ENCODE measurements at regions not wholly inside any gene's neighbourhood (a gene's known extent, or its start where the extent isn't known, plus 50 kb on each side); places are given as distances from the start of the nearest gene placed in this dataset.

DNA sequence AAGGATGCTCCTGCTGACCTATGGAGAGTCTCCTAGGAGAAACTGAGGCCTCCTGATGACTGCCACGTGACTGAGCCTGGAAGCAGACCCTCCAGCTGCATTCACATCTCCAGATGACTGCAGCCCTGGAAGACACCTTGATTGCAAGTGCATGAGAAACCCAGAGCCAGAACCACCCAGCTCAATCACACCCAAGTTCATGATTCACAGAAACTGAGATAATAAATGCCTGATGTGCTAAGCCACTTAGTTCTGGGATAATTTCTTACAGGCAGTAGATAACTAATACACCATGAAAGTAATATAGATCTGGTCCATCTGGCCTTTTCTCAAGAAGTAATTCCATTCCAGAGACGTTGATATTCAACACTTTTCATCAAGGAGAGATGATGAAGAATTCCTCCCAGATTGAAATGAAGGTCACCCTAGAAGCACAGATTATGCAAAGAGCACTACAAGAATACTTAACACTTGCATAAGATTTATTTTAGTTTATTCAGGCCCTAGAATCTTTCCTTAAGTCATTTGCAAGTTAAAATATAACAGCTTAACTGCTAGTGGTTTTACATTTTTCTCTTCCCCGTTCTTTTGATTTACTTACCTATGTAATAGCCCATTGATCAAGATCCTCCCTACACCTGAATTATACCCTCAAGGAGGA, 208.2 kb upstream of the INHBA start:
- no peak for DNase-seq (ENCODE audit: low spot score)

DNA sequence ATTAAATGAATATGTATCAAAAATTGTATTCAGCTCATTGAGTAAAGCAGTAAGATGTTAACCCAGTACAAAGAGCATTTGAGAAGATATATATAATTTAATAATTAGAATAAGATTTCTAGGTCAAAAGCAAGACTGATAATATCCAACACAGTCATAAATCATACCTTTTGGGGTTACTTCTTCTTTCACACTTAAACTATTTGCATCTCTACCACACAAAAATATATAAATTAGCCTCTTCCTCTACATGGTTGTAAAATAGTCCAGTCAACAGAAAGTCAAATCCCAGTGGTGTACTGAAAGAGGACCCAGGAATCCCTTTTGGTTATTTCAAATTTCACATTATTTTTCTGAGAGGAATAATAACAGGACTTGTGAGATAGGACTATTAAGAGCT, 204.6 kb upstream of the INHBA start:
- no peak for DNase-seq (ENCODE audit: low spot score)

DNA sequence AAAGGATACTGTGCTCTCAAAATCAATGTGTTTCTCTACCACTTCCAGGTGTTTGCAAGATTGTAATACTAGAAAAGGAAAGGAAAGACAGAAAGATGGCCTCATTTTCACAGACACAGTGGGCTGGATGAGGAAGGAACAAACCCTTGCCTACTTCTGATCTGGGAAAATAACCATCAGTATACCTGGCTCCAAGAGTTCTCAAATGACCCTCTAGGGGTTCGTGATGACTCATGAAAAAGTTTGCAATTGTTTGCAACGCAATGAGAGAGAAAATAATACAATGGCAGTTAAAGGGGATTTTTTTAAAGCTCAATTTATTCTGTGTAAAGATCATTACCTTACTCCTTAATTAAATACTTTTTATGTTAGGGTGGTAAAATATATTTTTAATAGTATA, 197.6 kb upstream of the INHBA start:
- no peak for DNase-seq (ENCODE audit: low spot score)

DNA sequence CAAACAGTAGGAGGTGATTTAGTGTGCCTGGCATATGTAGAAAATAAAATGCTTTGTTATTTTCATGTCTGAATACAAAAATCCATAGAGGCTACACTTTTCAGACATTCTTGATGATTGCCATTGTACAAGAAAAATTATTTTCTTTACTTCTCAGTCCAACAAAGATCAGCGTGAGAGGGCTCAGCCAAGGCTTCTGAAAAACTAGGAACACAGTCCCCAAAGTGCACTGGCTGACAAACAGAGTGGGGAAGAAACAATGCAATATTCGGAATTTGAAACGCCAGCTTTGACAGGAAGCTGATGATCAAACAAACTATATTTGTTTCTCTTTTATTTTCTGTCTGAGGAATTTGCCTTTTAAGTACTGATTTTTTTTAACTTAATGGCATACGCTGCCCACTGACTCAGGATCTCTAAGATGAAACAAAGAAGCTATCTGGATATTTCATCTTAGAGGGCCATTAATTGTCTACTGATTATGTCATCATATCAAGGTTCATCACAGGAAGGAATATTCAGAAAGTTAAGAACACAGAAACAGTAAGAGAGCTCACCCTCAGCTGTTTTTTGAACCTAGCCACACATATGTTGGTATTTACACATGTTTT, 197.0 kb upstream of the INHBA start:
- DNase-seq (ENCODE audit: low spot score) = no peak

DNA sequence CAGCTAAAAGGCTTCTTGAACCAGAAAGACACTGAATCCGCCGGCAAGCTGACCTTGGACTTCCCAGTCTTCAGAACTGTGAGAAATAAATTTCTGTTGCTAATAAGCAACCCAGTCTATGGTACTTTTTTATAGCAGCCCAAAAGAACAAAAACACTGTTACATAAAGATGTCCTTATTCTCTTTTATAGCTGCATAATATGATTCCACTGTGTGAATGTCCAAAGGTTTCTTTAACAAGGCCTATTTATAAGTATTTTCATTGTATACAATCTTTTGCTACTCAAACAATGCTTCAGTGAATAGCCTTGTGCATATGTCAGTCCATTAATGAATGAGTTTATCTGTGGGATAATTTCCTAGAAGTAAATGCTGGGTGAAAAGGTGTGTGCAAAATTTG, 190.8 kb upstream of the INHBA start:
- DNase-seq (ENCODE audit: low spot score) = no peak

DNA sequence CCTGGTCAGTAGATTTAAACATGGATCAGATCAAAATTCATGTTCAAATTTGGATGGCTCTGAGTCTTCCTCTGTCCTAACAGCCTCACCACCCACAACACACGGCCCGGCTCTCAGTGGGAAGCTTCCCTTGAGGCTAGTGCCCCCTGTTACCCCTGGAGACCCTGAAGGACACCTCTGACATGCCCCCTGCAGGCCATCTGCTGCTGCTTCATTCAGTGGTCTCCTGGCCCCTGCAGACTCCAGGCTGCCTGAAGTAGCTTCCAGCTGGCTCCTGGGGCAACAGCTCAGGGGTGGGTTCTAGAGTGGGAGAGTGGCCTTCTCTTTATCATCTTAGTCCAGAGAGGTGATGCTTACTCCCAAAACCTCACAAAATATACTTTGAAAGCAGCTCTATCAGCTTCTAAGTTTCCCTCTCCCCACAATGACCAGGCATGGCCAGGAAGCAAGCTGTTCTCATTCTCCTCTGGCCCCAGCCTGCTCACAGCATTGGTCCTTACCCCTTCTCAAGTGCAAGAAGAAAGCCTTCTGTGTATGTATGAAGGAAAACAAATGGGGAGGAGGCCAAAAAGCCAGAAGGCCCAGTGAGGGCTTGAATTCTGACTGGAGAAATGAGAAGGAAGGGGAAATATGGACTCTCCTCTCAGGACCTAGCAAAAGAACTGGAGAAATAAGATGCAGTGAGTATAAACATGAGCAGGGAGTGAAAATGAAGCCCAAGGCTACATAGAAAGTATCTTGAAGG, 189.6 kb upstream of the INHBA start:
- DNase-seq (ENCODE audit: low spot score) = no peak

DNA sequence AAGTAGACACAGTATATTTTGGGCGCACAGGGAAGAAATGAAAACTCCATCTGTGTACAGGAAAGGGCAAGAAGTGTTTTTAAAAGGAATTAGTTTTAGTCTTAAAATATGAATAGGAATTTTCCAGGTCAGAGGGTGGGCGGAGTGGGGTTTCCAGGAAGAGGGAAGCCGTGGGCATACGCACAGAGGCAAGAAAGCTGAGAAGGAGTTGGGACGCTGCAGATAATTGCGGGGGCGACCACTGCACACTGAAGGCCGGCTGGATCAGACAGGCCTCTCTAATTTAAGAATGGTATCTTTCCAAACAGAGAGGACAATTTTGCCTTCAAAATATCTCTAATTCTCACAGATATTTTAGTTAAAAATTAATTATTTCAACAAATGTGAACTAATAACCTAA, 189.1 kb upstream of the INHBA start:
- DNase-seq (ENCODE audit: low spot score) = no peak

DNA sequence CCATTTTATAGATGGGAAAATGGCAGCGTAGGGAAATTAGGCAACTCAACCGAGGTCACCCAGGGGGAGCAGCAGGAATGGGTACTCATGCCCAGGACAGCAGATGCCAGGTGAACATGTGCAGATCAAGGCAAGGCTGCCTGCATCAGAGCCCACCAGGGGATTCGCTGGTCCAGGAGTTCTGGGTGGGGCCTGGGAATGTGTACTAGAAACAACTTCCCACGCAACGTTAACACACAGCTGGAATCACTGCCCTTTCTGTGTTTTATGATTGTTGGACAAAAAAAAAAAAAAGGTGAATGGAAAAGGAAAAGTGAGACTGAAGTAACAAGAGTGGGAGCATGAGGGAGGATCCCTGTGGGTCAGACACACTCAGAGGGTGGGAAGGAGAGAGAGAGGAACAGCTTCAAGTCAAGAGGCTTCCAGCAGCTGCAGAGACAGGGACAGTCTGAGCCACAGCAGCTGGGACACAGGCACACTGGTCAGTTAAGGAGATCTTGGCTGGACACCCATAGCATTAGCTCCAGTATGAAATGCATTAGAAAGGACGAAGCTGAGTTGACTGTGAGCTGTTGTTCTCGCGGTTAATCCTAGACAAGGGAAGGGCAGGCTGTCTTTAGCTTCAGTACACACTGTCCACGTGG, 187.9 kb upstream of the INHBA start:
- no peak for DNase-seq (ENCODE audit: low spot score)

DNA sequence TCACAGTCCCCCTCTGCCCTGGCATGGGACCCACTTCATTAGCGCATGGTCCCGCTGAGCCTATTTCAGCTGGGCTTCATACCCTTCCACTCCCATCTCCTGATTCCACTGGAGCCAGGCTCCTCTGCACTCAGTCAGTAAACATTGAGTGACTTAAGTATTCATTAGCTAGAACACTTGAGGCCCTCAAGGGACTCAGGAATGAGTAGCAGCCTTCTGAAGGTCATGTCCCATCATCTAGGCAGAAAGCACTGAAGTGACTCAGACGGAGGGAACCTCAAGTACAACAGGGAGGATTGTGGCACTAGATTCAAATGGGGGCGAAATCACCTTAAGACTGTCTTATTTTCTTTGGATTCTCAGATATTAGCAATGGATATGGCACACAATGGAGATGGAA, 186.6 kb upstream of the INHBA start:
- no peak for DNase-seq (ENCODE audit: low spot score)

DNA sequence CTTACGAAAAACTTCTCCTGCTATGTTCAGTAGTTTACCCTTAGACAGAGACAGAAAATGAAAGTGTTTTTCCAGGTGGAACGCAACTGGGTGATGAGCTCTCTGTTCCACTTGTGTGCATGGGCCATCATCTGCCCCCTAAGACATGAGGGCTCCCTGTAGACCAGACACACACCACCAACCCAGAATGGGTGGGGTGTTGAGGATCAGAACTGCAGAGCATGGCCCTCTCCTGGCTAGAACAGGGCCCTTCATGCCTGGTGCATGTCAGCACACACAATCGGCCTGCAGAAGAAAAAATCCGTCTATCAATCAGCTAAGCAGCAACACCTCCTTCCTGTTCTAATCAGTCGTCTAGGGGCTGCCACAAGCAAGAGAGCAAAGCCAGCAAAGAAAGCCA, 186.2 kb upstream of the INHBA start:
- no peak for DNase-seq (ENCODE audit: low spot score)

DNA sequence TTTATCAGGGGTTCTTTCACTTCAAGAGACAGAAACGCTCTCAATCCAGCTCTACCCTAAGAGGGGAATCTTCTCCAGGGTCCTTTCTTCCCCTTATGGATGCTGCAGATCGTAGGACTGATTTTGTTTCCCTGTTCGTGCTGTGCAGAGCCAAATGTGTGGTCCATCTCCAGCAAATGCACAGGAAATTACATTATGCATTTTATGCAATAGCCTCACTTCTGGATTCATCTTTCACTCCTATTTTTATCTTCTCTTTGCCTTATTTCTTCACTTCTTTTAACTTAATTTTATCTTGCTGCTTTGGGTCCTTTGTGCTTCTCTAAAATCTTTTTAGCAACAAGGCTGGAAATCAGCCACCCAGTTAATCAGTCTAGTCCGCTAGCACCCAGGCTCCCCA, 184.5 kb upstream of the INHBA start:
- DNase-seq (ENCODE audit: low spot score) = no peak

DNA sequence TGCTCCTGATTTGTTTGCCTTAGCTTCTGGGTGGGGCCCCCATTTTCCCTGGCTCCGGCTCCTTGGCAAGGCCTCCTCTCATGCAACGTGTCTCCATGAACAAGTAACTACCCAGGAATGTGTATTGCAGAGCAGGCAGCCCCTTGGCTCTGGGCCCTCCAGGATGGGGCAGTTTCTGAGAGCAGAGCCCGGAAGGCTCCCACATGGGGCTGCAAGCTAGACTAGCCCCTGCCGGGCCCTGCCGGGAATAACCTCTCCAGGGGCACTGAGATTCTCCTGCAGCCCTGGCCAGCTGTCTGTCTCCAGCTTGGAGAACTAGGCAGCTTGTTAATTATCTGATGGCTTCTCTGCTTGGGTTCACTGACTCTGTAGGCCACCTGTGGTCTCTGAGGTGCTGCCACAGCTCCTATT, 184.0 kb upstream of the INHBA start:
- peak; percentile 87 for DNase-seq (ENCODE audit: low spot score)

DNA sequence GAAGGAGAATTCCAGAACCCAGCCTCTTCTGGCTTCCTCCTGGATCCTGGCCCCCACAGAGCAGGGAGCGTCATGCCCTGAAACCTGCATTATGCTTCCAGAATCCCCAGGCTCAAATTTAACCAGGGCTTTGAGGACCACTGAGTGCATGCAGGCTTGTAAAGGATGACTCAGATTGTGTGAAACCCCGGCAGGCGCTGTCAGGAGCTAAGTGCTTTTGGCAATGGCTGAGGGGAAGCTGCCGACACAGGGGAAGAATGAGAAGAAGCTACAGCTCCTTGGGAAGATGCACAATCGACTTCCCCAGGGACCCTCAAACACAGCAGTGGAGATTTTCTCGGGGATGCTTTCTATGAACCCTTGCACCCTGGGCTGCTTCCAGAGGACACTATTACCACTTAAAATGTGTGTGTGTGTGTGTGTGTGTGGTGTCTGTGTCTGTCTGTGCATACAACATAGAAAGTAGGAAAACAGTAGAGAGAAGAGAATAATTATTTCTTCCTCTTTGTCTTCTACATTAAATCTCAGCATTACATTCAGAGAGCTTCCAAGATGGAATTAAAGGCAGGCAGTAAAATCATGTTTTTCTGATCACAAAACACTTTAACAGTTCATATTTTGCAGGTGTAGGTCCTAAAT, 183.5 kb upstream of the INHBA start:
- DNase-seq (ENCODE audit: low spot score) = peak; percentile 84

DNA sequence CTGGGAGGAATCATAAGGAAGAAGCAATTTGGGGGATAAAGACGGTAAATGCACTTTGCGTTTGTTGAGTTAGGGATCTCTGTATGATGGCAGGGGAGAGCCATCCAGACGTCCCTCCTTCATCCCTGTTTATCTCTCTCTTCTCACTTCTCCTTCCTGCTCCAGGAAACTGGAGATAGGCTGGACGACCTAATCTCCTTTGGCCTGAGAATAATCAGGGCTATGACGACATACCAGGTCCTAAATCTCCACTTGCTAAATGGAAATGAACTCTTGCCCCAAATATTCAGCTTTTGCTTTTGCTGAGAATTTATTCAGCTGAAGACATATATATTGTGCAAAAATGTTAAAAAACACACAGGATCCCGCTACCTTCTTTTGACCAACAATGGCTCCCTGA, 182.9 kb upstream of the INHBA start:
- DNase-seq (ENCODE audit: low spot score) = no peak

DNA sequence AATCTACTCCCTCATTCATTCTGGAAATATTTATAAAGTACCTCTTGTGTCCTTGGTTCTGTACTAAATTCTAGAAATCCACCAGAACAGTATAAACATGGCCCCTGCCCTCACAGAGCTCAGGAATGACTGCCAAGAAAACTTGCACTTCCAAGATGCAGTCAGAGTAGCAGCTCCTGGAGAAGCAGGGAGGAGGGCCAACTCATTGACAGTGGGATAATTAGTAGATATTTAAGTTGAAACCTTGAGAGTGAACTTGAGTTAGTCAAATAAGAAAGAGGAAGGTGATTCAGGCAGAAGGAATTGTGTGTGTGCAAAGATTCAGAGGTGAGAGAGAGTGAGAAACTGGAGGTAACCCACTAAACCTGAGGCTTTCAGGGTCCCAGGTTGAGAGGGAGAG, 182.2 kb upstream of the INHBA start:
- DNase-seq (ENCODE audit: low spot score) = peak; percentile 53

DNA sequence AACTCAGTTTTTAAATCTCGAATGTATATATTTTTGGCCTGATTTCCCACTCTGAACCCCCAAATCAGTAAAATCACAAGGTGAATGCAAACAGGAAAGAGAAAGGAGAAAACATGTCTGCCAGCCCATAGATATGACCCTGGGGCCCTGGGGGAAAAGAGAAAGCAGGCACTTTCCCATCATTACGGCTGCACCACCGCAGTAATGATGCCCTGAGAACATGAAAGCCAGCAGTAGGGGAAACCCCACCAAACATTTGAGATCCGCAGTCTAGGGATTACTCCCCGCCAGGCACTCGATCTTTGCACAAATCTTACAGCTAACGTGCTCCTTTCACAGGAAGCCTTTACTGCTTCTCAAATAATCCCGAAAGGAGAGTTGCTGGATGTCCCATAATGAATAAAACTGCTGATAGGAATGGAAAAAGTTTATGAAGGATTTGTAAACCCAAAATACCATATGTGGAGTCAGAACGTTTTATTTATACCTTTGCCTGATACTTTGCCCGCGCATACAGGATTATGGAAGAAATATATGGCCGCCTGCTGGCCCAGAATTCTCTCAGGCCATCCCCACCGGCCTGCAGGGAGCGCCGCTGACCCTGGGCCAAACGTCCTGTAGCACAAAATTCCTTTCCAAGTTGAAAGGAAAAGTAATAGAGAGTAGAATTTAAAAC, 180.0 kb upstream of the INHBA start:
- no peak for DNase-seq (ENCODE audit: low spot score)

DNA sequence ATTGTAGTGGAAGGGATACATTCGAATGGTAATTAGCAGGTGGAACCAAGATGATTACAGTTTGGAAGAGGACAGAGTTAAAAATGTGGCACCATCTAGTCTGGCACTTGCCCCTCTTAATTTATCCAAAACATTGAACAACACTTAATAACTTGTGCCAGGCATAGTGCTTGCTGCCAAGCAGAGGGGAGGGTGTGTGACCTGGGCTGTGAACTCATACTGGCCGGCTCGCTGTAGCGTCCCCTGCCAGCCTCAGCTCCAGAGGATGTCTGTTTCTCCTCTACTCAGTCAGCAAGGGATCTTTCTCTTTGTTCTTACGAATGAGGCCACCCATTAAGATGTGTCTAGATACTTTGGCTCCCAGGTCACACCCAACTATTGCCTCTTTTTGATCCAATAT, 179.4 kb upstream of the INHBA start:
- no peak for DNase-seq (ENCODE audit: low spot score)

DNA sequence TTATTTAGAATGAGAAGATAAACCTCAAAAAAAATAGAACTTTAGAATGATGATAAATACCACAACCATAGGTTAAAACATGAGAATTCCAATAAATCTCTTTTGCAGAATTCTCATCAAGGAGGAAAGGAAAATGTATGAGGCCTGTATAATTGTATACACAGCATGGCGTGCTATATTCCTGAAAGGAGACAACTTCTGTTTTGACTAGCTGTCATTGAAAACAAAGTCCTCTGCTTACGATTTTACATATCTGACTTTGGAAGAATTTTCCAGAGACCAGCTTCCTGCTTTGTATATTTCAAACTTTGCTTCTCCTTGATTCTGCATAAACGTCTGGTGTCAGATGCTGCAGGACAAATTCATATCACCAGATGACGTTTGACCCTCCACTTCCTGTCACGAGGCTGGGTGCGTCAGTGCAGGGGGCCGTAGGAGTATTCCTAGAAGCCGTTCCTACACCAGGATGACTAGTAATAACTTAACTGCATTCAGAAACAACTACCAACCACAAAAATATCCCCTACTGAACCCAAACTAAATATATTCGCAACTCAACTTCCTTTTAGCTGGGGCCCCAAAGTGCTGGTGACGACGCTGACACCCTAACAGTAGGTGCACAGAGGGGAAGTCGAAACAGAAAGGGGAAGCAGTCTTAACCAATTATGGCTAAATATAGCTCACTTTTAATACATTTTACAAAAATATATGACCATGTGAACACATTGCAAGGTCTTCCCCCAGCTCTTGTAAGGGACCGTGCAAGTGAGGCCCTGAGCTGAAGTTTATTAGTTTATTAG, 178.6 kb upstream of the INHBA start:
- no peak for DNase-seq (ENCODE audit: low spot score)

DNA sequence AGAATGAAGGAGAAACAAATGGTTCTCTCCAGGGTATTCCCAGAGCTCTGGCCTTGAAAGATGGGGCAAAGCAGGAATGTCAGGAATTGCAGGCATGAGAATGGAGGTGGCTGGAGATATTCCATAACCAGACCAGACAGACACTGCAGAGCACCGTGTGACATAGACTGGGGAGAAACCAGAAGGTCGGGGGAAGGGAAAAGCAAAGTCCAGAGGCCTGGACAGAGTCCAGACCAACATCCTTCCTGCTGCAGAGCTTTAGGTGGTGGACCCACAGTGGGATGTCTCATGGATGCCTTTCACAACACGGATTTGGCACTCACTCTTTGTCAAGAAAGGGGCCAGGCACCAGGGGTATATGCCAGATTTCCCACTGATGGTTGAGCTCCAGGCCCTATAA, 177.2 kb upstream of the INHBA start:
- DNase-seq (ENCODE audit: low spot score) = peak; percentile 97

DNA sequence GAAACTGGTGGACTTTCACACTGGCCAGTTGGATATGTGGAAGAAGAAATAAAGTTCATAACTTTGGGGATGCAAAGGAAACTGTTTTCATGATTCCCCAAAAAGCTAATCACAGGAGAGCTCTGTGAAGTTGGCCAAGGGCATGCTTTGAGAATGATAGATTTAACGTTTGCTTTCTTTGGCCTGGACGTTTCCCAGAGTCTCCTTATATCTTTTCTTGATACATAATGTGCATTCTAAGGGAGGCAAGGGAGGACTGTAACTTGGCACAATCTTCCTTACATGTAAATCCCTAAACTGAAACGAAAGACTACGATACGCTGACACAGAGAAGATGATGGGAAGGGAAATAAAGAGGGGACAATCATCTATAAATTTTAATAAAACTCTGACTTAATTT, 176.5 kb upstream of the INHBA start:
- DNase-seq (ENCODE audit: low spot score) = no peak
